M059J (cell line): ENCODE measurements at regions not wholly inside any gene's neighbourhood (a gene's known extent, or its start where the extent isn't known, plus 50 kb on each side); places are given as distances from the start of the nearest gene placed in this dataset.

Experiments
- DNase-seq: peaks from one replicate; pipeline ENCODE4 v3.0.0-alpha.2; 2012; ENCODE audit warnings: low read depth

GRCh38 chr10:62631241-62631640, 173.3 kb upstream of the ADO start:
- DNase-seq = no peak

DNA sequence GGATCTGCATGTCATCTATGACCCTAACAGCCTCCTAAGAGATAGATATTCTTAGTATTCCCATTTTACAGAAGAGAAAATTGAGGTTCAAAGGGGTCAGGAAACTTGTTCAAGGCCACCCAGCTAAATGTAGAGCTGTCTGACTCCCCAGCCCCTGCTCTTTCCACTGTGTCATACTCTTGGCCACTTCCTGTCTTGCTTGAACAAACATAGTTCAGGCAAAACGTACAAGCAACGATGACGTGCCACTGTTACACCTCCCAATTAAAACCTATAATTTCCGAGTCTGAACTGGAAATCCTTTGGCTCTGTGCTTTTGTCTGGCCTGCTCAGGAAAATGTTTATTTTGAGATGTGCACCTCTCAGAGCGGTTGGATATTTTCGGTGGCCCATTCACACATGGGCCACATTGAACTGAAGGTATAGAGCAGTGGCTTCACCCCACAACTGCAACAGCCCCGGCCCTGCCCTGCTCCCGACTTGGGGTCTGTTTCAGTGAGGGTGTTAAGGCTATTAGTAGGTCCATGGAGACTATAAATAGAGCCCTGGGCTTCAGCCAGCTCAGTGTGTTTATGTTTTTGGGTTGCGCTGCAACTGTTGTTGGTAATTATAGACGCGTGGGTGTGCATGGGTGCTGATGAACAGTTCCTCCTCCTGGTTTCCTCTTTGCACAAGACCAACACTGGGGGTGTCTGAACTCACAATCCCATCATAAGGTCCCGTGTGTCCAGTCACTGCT, 172.3 kb upstream of the ADO start:
- DNase-seq = peak; percentile 20

DNA sequence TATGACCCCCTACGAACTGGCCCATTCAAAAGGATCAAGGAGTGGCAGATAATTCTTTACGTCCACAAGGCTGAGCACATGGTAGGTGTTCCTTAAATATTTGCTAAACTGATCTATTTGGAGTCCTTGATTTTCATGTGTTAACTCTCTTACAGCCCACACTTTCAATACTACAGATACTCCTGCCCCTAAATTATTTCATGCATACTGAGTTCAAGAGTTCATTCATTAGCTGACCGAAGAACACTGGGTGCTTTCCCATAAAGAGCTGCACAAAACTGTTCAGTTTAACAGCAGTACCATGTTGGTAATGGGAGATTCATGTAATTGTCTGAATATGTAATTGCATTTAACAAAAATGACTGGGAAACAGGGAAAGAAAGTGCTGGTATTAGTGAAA, 170.5 kb upstream of the ADO start:
- DNase-seq = no peak

DNA sequence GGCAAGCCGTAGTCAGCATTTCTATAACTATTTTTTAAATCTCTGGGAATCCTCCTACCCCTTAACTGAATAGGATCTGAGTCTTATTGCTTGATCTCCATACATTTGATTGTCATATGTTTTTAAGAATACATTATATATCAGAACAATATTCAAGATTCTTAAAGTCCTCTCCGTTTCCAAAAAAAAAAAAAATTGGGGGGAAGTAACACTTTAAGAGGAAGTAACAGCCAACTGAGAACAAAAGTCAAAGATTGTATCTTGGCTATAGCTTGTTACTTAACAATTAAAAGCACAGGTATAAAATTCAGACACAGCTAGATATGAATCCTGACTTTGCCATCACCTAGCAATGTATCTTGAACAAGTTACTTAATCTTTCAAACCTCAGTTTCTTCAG, 169.9 kb upstream of the ADO start:
- no peak for DNase-seq

DNA sequence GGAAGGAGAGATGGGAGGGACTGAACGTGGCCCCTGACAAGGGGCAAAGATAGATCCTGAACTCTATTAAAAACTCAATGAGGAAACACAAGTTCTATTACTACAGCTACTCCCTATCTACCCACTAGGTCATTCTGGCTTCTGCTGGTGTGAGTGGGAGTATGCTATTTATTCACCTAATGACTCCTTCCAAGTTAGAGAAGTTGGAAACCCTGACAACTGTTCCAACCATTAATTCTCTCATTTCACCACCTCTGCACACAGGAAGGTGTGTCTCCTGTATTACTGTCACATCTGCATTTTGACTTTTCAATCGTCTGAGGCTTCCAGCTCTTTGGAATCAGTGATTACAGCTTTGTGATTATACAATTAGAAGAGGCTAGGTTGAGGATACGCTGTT, 169.4 kb upstream of the ADO start:
- no peak for DNase-seq

- no peak for DNase-seq
These were observed 167.7 kb upstream of the ADO start for GRCh38 chr10:62636825-62637248.

- DNase-seq = peak; percentile 67
These were observed 167.1 kb upstream of the ADO start for GRCh38 chr10:62637249-62638061.

GRCh38 chr10:62638062-62638477, 166.4 kb upstream of the ADO start:
- DNase-seq = peak; percentile 32

GRCh38 chr10:62639144-62639543, 165.4 kb upstream of the ADO start:
- DNase-seq = no peak

GRCh38 chr10:62640411-62640810, 164.1 kb upstream of the ADO start:
- peak; percentile 61 for DNase-seq

- DNase-seq = no peak
These were observed 160.6 kb upstream of the ADO start for GRCh38 chr10:62643606-62644587.

GRCh38 chr10:62647375-62648092, 157.0 kb upstream of the ADO start:
- no peak for DNase-seq

- no peak for DNase-seq
These were observed 155.6 kb upstream of the ADO start for GRCh38 chr10:62648921-62649320.

GRCh38 chr10:62650411-62650810, 154.1 kb upstream of the ADO start:
- DNase-seq = peak; percentile 38

- peak; percentile 80 for DNase-seq
These were observed 153.2 kb upstream of the ADO start for GRCh38 chr10:62651341-62651740.

DNA sequence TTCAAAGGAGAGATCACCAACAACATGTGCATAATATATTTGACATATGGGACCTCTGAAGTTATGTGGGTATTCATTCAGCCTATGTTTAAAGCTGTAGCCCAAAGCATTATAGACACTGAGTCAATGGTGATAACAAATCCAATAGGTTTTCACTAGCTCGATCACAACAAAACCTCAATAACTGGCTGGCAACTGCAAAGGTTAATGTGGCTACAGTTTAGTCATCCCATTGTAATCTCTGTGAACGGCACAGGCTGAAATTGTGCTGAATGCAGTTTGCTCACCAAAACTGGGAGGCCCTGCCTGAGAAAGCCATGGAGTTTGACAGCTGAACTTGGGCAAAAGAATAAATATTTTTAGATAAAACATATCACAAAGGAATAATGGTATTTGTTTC, 152.4 kb upstream of the ADO start:
- DNase-seq = peak; percentile 80

- no peak for DNase-seq
These were observed 152.0 kb upstream of the ADO start for GRCh38 chr10:62652564-62652963.

- DNase-seq = no peak
These were observed 151.3 kb upstream of the ADO start for GRCh38 chr10:62653254-62653653.

DNA sequence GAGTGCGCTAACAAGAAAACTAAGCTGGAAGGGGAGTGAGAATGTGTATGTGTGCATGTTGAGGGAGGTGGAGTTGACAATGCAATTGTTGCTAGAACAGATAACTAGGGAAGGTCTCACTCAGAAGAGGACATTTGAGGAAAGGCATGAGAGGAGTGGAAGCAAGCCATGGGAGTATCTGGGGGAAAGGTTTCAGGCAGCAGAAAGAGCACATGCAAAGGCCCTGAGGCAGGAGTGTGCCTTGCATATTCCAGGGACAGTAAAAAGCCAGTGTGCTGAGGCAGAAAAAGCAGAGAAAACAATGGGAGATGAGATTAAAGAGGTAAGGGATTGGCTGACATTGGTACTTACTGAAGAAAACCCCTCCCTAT, 149.6 kb upstream of the ADO start:
- no peak for DNase-seq

- DNase-seq = no peak
These were observed 149.1 kb upstream of the ADO start for GRCh38 chr10:62655337-62655994.
